ENCODE measurements at regions not wholly inside any gene's neighbourhood (a gene's known extent, or its start where the extent isn't known, plus 50 kb on each side); places are given as distances from the start of the nearest gene placed in this dataset.

- POLR2A ChIA-PET, result no interaction called here
- no peaks in the 10 kb centered on the region for H3K9me3 ChIP-seq (ENCODE audit: control insufficient read depth, insufficient read depth, low read length)
- DNase-seq (ENCODE audit: low read depth, low spot score), result no peak
- TF ChIP-seq CTCF (IDR thresholded peaks at IDR 0.05; ENCODE audit: low read depth, low read length), result no peak
- H3K27ac ChIP-seq (ENCODE audit: low read depth, low read length), result no peak overlapping the region
- H3K27me3 ChIP-seq (ENCODE audit: control insufficient read depth, insufficient read depth, low read length), result no peaks in the 10 kb centered on the region
- CTCF ChIA-PET, result interaction anchor here (1.9 kb wide), 1 partner anchor 447 kb away, joined by 8 read pairs; no protein-coding TSS in a partner anchor
- H3K4me3 ChIP-seq (ENCODE audit: low read depth, low read length), result no peak overlapping the region
Observed at GRCh38 chr6:145032562-145033145, 702.7 kb downstream of the EPM2A start.

GRCh38 chr6:145034664-145035063 is 700.7 kb downstream of the EPM2A start:
- CTCF ChIA-PET, result no interaction called here
- no peaks in the 10 kb centered on the region for H3K9me3 ChIP-seq (ENCODE audit: control insufficient read depth, insufficient read depth, low read length)
- no peak for TF ChIP-seq CTCF (IDR thresholded peaks at IDR 0.05; ENCODE audit: low read depth, low read length)
- POLR2A ChIA-PET, result no interaction called here
- H3K27ac ChIP-seq (ENCODE audit: low read depth, low read length), result no peak overlapping the region
- H3K4me3 ChIP-seq (ENCODE audit: low read depth, low read length), result no peak overlapping the region
- H3K27me3 ChIP-seq (ENCODE audit: control insufficient read depth, insufficient read depth, low read length), result no peaks in the 10 kb centered on the region
- no peak for DNase-seq (ENCODE audit: low read depth, low spot score)

- H3K27ac ChIP-seq (ENCODE audit: low read depth, low read length), result no peak overlapping the region
- H3K27me3 ChIP-seq (ENCODE audit: control insufficient read depth, insufficient read depth, low read length), result no peaks in the 10 kb centered on the region
- no peaks in the 10 kb centered on the region for H3K9me3 ChIP-seq (ENCODE audit: control insufficient read depth, insufficient read depth, low read length)
- POLR2A ChIA-PET, result no interaction called here
- no peak for TF ChIP-seq CTCF (IDR thresholded peaks at IDR 0.05; ENCODE audit: low read depth, low read length)
- DNase-seq (ENCODE audit: low read depth, low spot score), result no peak
- CTCF ChIA-PET, result interaction anchor here (0.7 kb wide), 1 partner anchor 13 kb away, joined by 3 read pairs; no protein-coding TSS in a partner anchor
- no peak overlapping the region for H3K4me3 ChIP-seq (ENCODE audit: low read depth, low read length)
Observed at GRCh38 chr6:145036236-145036635, 699.1 kb downstream of the EPM2A start.

- Histone ChIP-seq H3K4me3 (ENCODE audit: low read depth, low read length) (no peak overlapping the region), H3K9me3 (ENCODE audit: control insufficient read depth, insufficient read depth, low read length) (no peaks in the 10 kb centered on the region), H3K27ac (ENCODE audit: low read depth, low read length) (no peak overlapping the region), H3K27me3 (ENCODE audit: control insufficient read depth, insufficient read depth, low read length) (no peaks in the 10 kb centered on the region)
- DNase-seq (ENCODE audit: low read depth, low spot score), result no peak
- ChIA-PET CTCF (no interaction called here), POLR2A (no interaction called here)
- TF ChIP-seq CTCF (IDR thresholded peaks at IDR 0.05; ENCODE audit: low read depth, low read length), result no peak
Observed at GRCh38 chr6:145036848-145037567, 698.3 kb downstream of the EPM2A start.

- peak; percentile 9; the same call in 1 of the 2 replicates for TF ChIP-seq CTCF (IDR thresholded peaks at IDR 0.05; ENCODE audit: low read depth, low read length)
- ChIA-PET POLR2A (no interaction called here), CTCF (no interaction called here)
- Histone ChIP-seq H3K27me3 (ENCODE audit: control insufficient read depth, insufficient read depth, low read length) (no peaks in the 10 kb centered on the region), H3K4me3 (ENCODE audit: low read depth, low read length) (no peak overlapping the region), H3K27ac (ENCODE audit: low read depth, low read length) (no peak overlapping the region), H3K9me3 (ENCODE audit: control insufficient read depth, insufficient read depth, low read length) (no peaks in the 10 kb centered on the region)
- DNase-seq (ENCODE audit: low read depth, low spot score), result no peak
Observed at GRCh38 chr6:145042559-145042958, 692.8 kb downstream of the EPM2A start.

Measured in AG04450 (cell line).